WTC11 (cell line): ENCODE measurements at regions not wholly inside any gene's neighbourhood (a gene's known extent, or its start where the extent isn't known, plus 50 kb on each side); places are given as distances from the start of the nearest gene placed in this dataset.

ENCODE experiments used
- ATAC-seq: fragments of 200-7000 bp; cut with Tn5 transposase; 2 replicates; pipeline ENCODE4 v1.10.0; 2021; ENCODE audit warnings: mild to moderate bottlenecking, moderate library complexity
- CTCF ChIA-PET: fragments of 300-600 bp; sonication (Branson Sonifier 250); formaldehyde crosslinking; loops from one replicate; lab custom pipeline; 2021; ENCODE audit warnings: antibody characterized with exemption; lab: Charles Lee
- POLR2A ChIA-PET: fragments of 350-600 bp; sonication (Branson Sonifier 250); formaldehyde crosslinking; loops from one replicate; lab custom pipeline; 2021; ENCODE audit warnings: antibody characterized with exemption; lab: Charles Lee
- DNase-seq: peaks from one replicate; pipeline ENCODE4 v3.0.0; 2021; ENCODE audit warnings: low spot score
- H3K27ac Mint-ChIP-seq: 2 replicates; pipeline ENCODE4 v1.8.0; 2021; ENCODE audit warnings: mixed read lengths
- H3K27me3 Mint-ChIP-seq: 2 replicates; pipeline ENCODE4 v1.8.0; 2021; ENCODE audit warnings: low read depth, mild to moderate bottlenecking, moderate library complexity, mixed read lengths
- H3K36me3 Mint-ChIP-seq: 2 replicates; pipeline ENCODE4 v1.8.0; 2021; ENCODE audit warnings: mixed read lengths
- H3K4me1 Mint-ChIP-seq: 2 replicates; pipeline ENCODE4 v1.8.0; 2022; ENCODE audit warnings: mixed read lengths
- H3K4me3 Mint-ChIP-seq: 2 replicates; pipeline ENCODE4 v1.8.0; 2021; ENCODE audit warnings: mild to moderate bottlenecking, moderate library complexity, mixed read lengths
- H3K9me3 Mint-ChIP-seq: 2 replicates; pipeline ENCODE4 v1.8.0; 2021; ENCODE audit warnings: mixed read lengths
- ETV6 ChIP-seq: sonication (generic); formaldehyde crosslinking; IDR thresholded peaks from 2 replicates; pipeline ENCODE4 v1.8.1; 2022; ENCODE audit warnings: mild to moderate bottlenecking, missing genetic modification reagents
- FOXJ3 ChIP-seq: sonication (generic); formaldehyde crosslinking; IDR thresholded peaks from 2 replicates; pipeline ENCODE4 v1.9.0; 2021; ENCODE audit warnings: missing genetic modification reagents, mild to moderate bottlenecking, borderline replicate concordance
- GABPB1 ChIP-seq: sonication (generic); formaldehyde crosslinking; IDR thresholded peaks from 2 replicates; pipeline ENCODE4 v1.8.1; 2023; ENCODE audit warnings: mild to moderate bottlenecking, missing genetic modification reagents
- GTF2I ChIP-seq: fragments of 250-450 bp; sonication (Bioruptor Pico); conservative IDR thresholded peaks from 2 replicates; pipeline ENCODE4 v1.4.0; 2021; ENCODE audit warnings: mild to moderate bottlenecking
- NFATC4 ChIP-seq: fragments of 250-450 bp; sonication (Bioruptor Pico); IDR thresholded peaks from 2 replicates; pipeline ENCODE4 v1.9.0; 2021; ENCODE audit warnings: mild to moderate bottlenecking
- NFYB ChIP-seq: sonication (generic); formaldehyde crosslinking; conservative IDR thresholded peaks from 2 replicates; pipeline ENCODE4 v1.8.0; 2022; ENCODE audit warnings: low read depth, missing genetic modification reagents
- NR1H2 ChIP-seq: sonication (generic); formaldehyde crosslinking; IDR thresholded peaks from 2 replicates; pipeline ENCODE4 v1.9.0; 2021; ENCODE audit warnings: mild to moderate bottlenecking, moderate library complexity, missing genetic modification reagents
- OVOL2 ChIP-seq: fragments of 250-450 bp; sonication (Bioruptor Pico); IDR thresholded peaks from 2 replicates; pipeline ENCODE4 v1.9.0; 2021; ENCODE audit warnings: mild to moderate bottlenecking, borderline replicate concordance
- PRRX2 ChIP-seq: fragments of 250-450 bp; sonication (Bioruptor Pico); IDR thresholded peaks from 2 replicates; pipeline ENCODE4 v1.8.0; 2021; ENCODE audit warnings: mild to moderate bottlenecking
- RELA ChIP-seq: sonication (generic); formaldehyde crosslinking; IDR thresholded peaks from 2 replicates; pipeline ENCODE4 v1.8.1; 2022; ENCODE audit warnings: missing genetic modification reagents, mild to moderate bottlenecking, borderline replicate concordance
- ZNF317 ChIP-seq: sonication (generic); formaldehyde crosslinking; IDR thresholded peaks from 2 replicates; pipeline ENCODE4 v1.8.1; 2023; ENCODE audit warnings: low read depth, mild to moderate bottlenecking, moderate library complexity, missing genetic modification reagents, borderline replicate concordance
- TF ChIP-seq, protein P1 (sequence below): sonication (generic); formaldehyde crosslinking; IDR thresholded peaks from 2 replicates; pipeline ENCODE4 v1.8.1; 2023; ENCODE audit warnings: mild to moderate bottlenecking, missing genetic modification reagents, moderate library complexity
- TF ChIP-seq, protein P2 (sequence below): sonication (generic); formaldehyde crosslinking; IDR thresholded peaks from 2 replicates; pipeline ENCODE4 v1.8.0; 2023; ENCODE audit warnings: missing genetic modification reagents, mild to moderate bottlenecking, borderline replicate concordance
- TF ChIP-seq, protein P3 (sequence below): fragments of 250-450 bp; sonication (Bioruptor Pico); conservative IDR thresholded peaks from 2 replicates; pipeline ENCODE4 v1.9.0; 2021; ENCODE audit warnings: mild to moderate bottlenecking
- TF ChIP-seq, protein P4 (sequence below): fragments of 250-450 bp; sonication (Bioruptor Pico); IDR thresholded peaks from 2 replicates; pipeline ENCODE4 v1.9.0; 2021; ENCODE audit warnings: mild to moderate bottlenecking
- TF ChIP-seq, protein P5 (sequence below): sonication (generic); formaldehyde crosslinking; IDR thresholded peaks from 2 replicates; pipeline ENCODE4 v1.8.1; 2023; ENCODE audit warnings: mild to moderate bottlenecking, moderate library complexity, missing genetic modification reagents
- TF ChIP-seq, protein P6 (sequence below): fragments of 250-450 bp; sonication (Bioruptor Pico); IDR thresholded peaks from 2 replicates; pipeline ENCODE4 v1.9.0; 2021; ENCODE audit warnings: mild to moderate bottlenecking
- TF ChIP-seq, protein P7 (sequence below): fragments of 250-450 bp; sonication (Bioruptor Pico); IDR thresholded peaks from 2 replicates; pipeline ENCODE4 v2.1.2; 2022; ENCODE audit warnings: mild to moderate bottlenecking, moderate library complexity

DNA sequence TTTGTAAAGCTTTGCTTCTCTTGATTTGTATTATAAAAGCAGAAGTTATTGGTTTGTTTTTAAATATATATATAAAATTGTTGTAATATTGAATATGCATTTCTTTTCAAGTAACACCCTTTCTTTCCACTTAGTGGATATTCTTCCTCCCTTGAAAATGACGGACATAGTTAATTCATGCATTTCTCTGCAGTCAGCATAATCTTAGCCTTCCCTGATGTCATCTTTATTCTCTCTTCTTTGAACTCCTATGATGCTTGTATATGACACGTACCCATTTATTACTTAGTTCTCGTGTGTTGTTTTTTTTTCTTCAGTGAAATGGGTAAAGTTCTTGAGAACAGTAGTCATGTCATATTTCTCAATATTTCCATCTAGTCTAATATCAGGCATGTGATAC is 191.2 kb downstream of the MDFIC start:
- Mint-ChIP-seq H3K9me3 (no peaks in the 10 kb centered on the region), H3K4me1 (no peaks in the 10 kb centered on the region), H3K27me3 (no peaks in the 10 kb centered on the region), H3K36me3 (no peaks in the 10 kb centered on the region), H3K27ac (no peak overlapping the region)
- ChIA-PET CTCF (no interaction called here), POLR2A (no interaction called here)
- DNase-seq, result no peak
- no peak for ATAC-seq
- no peak for TF ChIP-seq OVOL2 (CRISPR knock-in tag)
- TF ChIP-seq, protein P1, sequence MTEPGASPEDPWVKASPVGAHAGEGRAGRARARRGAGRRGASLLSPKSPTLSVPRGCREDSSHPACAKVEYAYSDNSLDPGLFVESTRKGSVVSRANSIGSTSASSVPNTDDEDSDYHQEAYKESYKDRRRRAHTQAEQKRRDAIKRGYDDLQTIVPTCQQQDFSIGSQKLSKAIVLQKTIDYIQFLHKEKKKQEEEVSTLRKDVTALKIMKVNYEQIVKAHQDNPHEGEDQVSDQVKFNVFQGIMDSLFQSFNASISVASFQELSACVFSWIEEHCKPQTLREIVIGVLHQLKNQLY (CRISPR knock-in tag), result no peak
- TF ChIP-seq RELA (CRISPR knock-in tag), result no peak
- TF ChIP-seq, protein P2, sequence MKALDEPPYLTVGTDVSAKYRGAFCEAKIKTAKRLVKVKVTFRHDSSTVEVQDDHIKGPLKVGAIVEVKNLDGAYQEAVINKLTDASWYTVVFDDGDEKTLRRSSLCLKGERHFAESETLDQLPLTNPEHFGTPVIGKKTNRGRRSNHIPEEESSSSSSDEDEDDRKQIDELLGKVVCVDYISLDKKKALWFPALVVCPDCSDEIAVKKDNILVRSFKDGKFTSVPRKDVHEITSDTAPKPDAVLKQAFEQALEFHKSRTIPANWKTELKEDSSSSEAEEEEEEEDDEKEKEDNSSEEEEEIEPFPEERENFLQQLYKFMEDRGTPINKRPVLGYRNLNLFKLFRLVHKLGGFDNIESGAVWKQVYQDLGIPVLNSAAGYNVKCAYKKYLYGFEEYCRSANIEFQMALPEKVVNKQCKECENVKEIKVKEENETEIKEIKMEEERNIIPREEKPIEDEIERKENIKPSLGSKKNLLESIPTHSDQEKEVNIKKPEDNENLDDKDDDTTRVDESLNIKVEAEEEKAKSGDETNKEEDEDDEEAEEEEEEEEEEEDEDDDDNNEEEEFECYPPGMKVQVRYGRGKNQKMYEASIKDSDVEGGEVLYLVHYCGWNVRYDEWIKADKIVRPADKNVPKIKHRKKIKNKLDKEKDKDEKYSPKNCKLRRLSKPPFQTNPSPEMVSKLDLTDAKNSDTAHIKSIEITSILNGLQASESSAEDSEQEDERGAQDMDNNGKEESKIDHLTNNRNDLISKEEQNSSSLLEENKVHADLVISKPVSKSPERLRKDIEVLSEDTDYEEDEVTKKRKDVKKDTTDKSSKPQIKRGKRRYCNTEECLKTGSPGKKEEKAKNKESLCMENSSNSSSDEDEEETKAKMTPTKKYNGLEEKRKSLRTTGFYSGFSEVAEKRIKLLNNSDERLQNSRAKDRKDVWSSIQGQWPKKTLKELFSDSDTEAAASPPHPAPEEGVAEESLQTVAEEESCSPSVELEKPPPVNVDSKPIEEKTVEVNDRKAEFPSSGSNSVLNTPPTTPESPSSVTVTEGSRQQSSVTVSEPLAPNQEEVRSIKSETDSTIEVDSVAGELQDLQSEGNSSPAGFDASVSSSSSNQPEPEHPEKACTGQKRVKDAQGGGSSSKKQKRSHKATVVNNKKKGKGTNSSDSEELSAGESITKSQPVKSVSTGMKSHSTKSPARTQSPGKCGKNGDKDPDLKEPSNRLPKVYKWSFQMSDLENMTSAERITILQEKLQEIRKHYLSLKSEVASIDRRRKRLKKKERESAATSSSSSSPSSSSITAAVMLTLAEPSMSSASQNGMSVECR, result no peak
- TF ChIP-seq, protein P3, sequence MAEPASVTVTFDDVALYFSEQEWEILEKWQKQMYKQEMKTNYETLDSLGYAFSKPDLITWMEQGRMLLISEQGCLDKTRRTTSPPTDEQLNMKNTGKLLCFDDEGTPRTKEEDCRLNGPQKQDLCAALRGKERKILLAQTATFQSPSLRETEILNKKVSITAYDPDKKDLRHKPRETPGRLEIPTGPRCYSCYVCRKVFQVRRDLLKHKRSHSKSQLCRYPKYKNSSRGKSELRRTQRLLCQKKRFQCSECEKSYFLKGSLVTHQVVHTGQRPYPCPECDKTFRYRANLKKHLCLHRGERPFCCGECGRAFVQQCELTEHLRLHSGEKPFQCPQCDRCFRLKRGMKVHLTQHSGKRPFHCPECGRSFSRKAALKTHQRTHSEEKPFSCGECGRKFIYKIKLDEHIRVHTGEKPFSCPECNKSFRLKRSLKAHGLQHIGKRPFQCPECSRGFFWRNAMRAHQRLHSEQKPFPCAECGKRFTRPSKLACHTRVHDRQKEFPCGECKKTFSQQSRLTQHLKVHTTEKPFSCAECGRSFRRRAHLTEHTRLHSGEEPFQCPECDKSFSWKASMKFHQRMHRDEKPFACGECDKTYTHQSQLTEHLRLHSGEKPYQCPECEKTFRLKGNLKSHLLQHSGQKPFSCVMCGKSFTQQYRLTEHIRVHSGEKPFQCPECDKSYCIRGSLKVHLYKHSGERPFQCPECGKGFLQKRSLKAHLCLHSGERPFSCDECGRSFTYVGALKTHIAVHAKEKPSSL (CRISPR knock-in tag), result no peak
- no peak for TF ChIP-seq GTF2I (CRISPR knock-in tag)
- TF ChIP-seq, protein P4, sequence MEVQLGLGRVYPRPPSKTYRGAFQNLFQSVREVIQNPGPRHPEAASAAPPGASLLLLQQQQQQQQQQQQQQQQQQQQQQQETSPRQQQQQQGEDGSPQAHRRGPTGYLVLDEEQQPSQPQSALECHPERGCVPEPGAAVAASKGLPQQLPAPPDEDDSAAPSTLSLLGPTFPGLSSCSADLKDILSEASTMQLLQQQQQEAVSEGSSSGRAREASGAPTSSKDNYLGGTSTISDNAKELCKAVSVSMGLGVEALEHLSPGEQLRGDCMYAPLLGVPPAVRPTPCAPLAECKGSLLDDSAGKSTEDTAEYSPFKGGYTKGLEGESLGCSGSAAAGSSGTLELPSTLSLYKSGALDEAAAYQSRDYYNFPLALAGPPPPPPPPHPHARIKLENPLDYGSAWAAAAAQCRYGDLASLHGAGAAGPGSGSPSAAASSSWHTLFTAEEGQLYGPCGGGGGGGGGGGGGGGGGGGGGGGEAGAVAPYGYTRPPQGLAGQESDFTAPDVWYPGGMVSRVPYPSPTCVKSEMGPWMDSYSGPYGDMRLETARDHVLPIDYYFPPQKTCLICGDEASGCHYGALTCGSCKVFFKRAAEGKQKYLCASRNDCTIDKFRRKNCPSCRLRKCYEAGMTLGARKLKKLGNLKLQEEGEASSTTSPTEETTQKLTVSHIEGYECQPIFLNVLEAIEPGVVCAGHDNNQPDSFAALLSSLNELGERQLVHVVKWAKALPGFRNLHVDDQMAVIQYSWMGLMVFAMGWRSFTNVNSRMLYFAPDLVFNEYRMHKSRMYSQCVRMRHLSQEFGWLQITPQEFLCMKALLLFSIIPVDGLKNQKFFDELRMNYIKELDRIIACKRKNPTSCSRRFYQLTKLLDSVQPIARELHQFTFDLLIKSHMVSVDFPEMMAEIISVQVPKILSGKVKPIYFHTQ, result no peak
- TF ChIP-seq, protein P5, sequence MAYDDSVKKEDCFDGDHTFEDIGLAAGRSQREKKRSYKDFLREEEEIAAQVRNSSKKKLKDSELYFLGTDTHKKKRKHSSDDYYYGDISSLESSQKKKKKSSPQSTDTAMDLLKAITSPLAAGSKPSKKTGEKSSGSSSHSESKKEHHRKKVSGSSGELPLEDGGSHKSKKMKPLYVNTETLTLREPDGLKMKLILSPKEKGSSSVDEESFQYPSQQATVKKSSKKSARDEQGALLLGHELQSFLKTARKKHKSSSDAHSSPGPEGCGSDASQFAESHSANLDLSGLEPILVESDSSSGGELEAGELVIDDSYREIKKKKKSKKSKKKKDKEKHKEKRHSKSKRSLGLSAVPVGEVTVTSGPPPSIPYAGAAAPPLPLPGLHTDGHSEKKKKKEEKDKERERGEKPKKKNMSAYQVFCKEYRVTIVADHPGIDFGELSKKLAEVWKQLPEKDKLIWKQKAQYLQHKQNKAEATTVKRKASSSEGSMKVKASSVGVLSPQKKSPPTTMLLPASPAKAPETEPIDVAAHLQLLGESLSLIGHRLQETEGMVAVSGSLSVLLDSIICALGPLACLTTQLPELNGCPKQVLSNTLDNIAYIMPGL, result no peak
- TF ChIP-seq ZNF317, result no peak
- no peak for TF ChIP-seq PRRX2
- no peak for TF ChIP-seq GABPB1 (CRISPR knock-in tag)
- TF ChIP-seq, all 79 proteins: peak for 0
- H3K4me3 Mint-ChIP-seq, result no peak overlapping the region

DNA sequence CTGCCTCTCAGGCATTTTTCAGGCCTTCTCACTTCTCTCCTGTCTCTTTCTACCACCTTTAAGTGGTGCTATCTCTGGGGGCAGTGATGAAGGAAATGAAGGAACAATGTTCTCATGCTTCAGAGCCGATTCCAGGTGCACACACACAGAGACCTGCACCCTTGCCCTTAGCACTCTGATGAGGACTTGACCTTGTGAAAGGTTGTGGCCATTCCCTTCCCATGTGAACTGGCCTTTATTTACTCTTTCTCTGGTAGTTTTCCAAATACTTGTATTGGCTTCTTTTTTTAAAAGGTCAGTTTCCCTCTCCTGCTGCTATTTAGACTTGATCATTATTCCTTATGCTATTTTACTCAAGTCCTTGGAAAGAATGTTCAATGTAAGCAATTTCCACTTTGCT is 188.6 kb downstream of the MDFIC start:
- ChIA-PET POLR2A (no interaction called here), CTCF (interaction anchor here (1.0 kb wide), 1 partner anchor 245 kb away, joined by 3 read pairs; no protein-coding TSS in a partner anchor)
- Mint-ChIP-seq H3K36me3 (no peaks in the 10 kb centered on the region), H3K27ac (no peak overlapping the region), H3K9me3 (no peaks in the 10 kb centered on the region), H3K27me3 (no peaks in the 10 kb centered on the region), H3K4me1 (no peaks in the 10 kb centered on the region), H3K4me3 (no peak overlapping the region)
- no peak for ATAC-seq
- DNase-seq, result no peak
- TF ChIP-seq, protein P6, sequence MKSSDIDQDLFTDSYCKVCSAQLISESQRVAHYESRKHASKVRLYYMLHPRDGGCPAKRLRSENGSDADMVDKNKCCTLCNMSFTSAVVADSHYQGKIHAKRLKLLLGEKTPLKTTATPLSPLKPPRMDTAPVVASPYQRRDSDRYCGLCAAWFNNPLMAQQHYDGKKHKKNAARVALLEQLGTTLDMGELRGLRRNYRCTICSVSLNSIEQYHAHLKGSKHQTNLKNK (CRISPR knock-in tag), result no peak
- no peak for TF ChIP-seq FOXJ3 (CRISPR knock-in tag)
- TF ChIP-seq, protein P7, sequence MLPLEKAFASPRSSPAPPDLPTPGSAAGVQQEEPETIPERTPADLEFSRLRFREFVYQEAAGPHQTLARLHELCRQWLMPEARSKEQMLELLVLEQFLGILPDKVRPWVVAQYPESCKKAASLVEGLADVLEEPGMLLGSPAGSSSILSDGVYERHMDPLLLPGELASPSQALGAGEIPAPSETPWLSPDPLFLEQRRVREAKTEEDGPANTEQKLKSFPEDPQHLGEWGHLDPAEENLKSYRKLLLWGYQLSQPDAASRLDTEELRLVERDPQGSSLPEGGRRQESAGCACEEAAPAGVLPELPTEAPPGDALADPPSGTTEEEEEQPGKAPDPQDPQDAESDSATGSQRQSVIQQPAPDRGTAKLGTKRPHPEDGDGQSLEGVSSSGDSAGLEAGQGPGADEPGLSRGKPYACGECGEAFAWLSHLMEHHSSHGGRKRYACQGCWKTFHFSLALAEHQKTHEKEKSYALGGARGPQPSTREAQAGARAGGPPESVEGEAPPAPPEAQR (CRISPR knock-in tag), result no peak
- no peak for TF ChIP-seq ETV6 (CRISPR knock-in tag)
- TF ChIP-seq NFATC4 (CRISPR knock-in tag), result no peak
- TF ChIP-seq, protein P5, result no peak
- TF ChIP-seq NFYB, result no peak
- TF ChIP-seq, protein P1 (CRISPR knock-in tag), result no peak
- no peak for TF ChIP-seq NR1H2
